Activated CD8-positive, alpha-beta T cell treated with anti-CD3 and anti-CD28 coated beads, Interleukin-2, amount 10 ng/mL, durations not matched to agents 7 days and 5 days (primary cell): ENCODE measurements at regions not wholly inside any gene's neighbourhood (a gene's known extent, or its start where the extent isn't known, plus 50 kb on each side); places are given as distances from the start of the nearest gene placed in this dataset.
"Not testable (repeated sequence)": the region's sequence is repeated elsewhere in the genome, so short reads cannot be mapped to it uniquely, and the experiment has no call there.

ENCODE experiments used
- ATAC-seq: fragments of 150-1000 bp; cut with Tn5 transposase; one replicate; pipeline ENCODE4 v1.10.0; 2021; ENCODE audit warnings: moderate library complexity
- CTCF ChIA-PET: fragments of 350-600 bp; sonication (Branson Sonifier 250); formaldehyde crosslinking; loops from one replicate; lab custom pipeline; 2021; ENCODE audit warnings: antibody characterized with exemption; lab: Charles Lee
- POLR2A ChIA-PET: fragments of 350-600 bp; sonication (Branson Sonifier 250); formaldehyde crosslinking; loops from one replicate; lab custom pipeline; 2021; ENCODE audit warnings: antibody characterized with exemption; lab: Charles Lee
- DNase-seq: peaks from one replicate; pipeline ENCODE4 v3.0.0-alpha.2; 2020
- H3K27ac Mint-ChIP-seq: one replicate; pipeline ENCODE4 v1.8.0; 2021; ENCODE audit warnings: mild to moderate bottlenecking, mixed read lengths
- H3K27me3 Mint-ChIP-seq: one replicate; pipeline ENCODE4 v1.8.0; 2021; ENCODE audit warnings: low read depth, mixed read lengths
- H3K36me3 Mint-ChIP-seq: one replicate; pipeline ENCODE4 v1.8.0; 2021; ENCODE audit warnings: low read depth, mixed read lengths
- H3K4me1 Mint-ChIP-seq: one replicate; pipeline ENCODE4 v1.8.0; 2021; ENCODE audit warnings: low read depth, mixed read lengths
- H3K4me3 Mint-ChIP-seq: one replicate; pipeline ENCODE4 v1.8.0; 2021; ENCODE audit warnings: mild to moderate bottlenecking, mixed read lengths
- H3K9me3 Mint-ChIP-seq: one replicate; pipeline ENCODE4 v1.8.0; 2022; ENCODE audit warnings: mixed read lengths; ENCODE audit not compliant: insufficient read depth

DNA sequence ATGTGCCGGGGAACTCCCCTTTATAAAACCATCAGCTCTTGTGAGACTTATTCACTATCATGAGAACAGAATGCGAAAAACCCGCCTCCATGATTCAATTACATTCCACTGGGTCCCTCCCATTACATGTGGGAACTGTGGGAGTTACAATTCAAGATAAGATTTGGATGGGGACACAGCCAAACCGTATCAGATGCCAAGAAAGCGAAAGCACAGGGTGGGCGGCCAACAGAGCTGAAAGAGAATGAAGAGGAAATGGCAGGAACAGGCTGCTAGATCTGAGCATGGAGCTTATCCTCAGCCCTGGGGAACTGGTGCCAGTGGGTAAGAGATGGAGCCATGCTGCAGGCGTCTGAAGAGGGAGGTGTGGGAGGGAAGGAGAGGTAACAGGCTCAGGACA is 117.7 kb upstream of the PNPLA4 start:
- CTCF ChIA-PET, result no interaction called here

DNA sequence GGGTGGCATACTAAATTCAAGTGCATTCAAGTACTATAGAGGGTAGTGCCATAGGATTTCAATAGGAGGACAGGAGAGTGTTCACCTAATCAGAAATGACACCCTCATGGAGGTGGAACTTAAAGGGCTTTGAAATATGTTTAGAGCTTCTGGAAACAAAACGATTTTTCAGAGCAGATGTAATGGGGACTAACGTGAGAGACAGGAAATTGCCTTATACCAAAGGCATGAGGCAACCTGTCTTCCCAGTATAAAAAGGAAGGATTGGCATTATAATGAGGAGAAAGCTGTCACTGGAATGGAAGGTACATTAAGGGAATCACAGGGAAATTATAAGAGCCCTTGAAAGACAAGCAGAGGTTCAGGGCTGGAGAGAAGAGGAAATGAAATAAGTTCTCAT is 116.3 kb upstream of the PNPLA4 start:
- ATAC-seq (no peak), DNase-seq (no peak)
- Mint-ChIP-seq H3K9me3 (no peaks in the 10 kb centered on the region), H3K27ac (no peak overlapping the region), H3K27me3 (no peaks in the 10 kb centered on the region), H3K4me3 (no peak overlapping the region), H3K4me1 (no peaks in the 10 kb centered on the region), H3K36me3 (no peaks in the 10 kb centered on the region)
- POLR2A ChIA-PET, result no interaction called here
- CTCF ChIA-PET, result no interaction called here

More for the DNA sequence above, 117.7 kb upstream of the PNPLA4 start:
- POLR2A ChIA-PET, result no interaction called here
- Mint-ChIP-seq H3K9me3 (no peaks in the 10 kb centered on the region), H3K4me3 (no peak overlapping the region), H3K27ac (no peak overlapping the region), H3K27me3 (no peaks in the 10 kb centered on the region), H3K4me1 (no peaks in the 10 kb centered on the region), H3K36me3 (no peaks in the 10 kb centered on the region)
- ATAC-seq (no peak), DNase-seq (no peak)

- ATAC-seq, result no peak
- DNase-seq, result no peak
- peaks cover 1% of the 10 kb centered on the region for H3K4me1 Mint-ChIP-seq
- no peak overlapping the region for H3K27ac Mint-ChIP-seq
- no peaks in the 10 kb centered on the region for H3K9me3 Mint-ChIP-seq
- H3K36me3 Mint-ChIP-seq, result no peaks in the 10 kb centered on the region
- H3K4me3 Mint-ChIP-seq, result no peak overlapping the region
- ChIA-PET CTCF (no interaction called here), POLR2A (no interaction called here)
- H3K27me3 Mint-ChIP-seq, result no peaks in the 10 kb centered on the region
These were observed 115.9 kb upstream of the PNPLA4 start for GRCh38 chrX:8043121-8043520.

- no peak for ATAC-seq
These were observed 115.1 kb upstream of the PNPLA4 start for GRCh38 chrX:8042304-8042703.

DNA sequence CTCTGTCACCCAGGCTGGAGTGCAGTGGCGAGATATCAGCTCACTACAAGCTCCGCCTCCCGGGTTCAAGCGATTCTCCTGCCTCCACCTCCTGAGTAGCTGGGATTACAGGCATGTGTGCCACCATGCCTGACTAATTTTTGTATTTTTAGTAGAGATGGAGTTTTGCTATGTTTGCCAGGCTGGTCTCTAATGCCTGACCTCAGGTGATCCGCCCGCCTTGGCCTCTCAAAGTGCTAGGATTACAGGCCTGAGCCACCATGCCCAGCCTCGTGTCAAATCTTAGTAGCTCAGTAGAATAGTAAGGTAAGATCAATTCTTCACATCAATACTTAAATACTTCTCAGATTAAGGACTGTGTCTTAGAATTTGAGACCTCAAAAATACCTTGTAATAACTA is 112.5 kb upstream of the PNPLA4 start:
- CTCF ChIA-PET, H3K36me3 Mint-ChIP-seq, H3K27me3 Mint-ChIP-seq, H3K27ac Mint-ChIP-seq, H3K4me1 Mint-ChIP-seq, DNase-seq, H3K9me3 Mint-ChIP-seq, ATAC-seq, H3K4me3 Mint-ChIP-seq: not testable (repeated sequence)
- POLR2A ChIA-PET, result interaction anchor here (0.6 kb wide), 1 partner anchor 42 kb away, joined by 3 read pairs; no protein-coding TSS in a partner anchor

More at GRCh38 chrX:8042304-8042703, 115.1 kb upstream of the PNPLA4 start:
- Mint-ChIP-seq H3K4me1 (peaks cover 7% of the 10 kb centered on the region), H3K36me3 (no peaks in the 10 kb centered on the region), H3K9me3 (no peaks in the 10 kb centered on the region), H3K4me3 (no peak overlapping the region), H3K27ac (no peak overlapping the region), H3K27me3 (no peaks in the 10 kb centered on the region)
- no peak for DNase-seq
- POLR2A ChIA-PET, result no interaction called here
- CTCF ChIA-PET, result no interaction called here

DNA sequence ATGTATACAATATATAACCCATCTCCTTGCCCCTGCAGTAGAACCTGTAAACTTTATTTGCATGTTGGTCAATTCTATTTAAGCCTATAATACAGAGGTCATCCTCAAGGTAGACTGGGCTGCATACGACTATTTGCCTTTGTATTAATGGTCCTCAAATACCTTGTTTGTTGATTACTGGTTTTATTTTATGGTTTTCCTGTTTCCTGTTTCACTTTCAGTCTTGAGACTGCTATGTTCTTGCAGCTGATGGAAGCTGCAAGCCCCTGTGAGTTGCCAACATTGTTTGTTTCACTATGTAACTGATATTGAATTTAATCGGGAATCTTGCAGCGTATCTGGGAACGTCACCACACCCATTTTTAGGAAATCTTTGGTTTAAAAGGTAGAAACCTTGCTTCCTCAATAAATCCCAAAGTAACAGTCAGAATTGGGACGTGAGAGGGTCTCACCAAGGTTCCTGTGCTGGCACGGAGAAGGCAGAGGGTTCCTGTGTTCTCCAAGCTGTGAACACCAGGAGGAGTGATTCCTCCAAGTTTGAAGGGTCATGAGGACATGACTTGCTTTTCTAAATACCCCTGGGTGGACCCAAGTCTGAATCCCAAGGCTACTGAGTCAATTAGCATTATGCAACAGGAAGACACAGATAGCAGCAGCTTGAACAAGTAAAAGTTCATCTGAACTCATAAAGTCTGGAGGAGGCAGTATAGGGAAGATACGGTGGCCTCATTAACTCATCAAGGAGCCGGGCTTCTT is 110.6 kb upstream of the PNPLA4 start:
- no peaks in the 10 kb centered on the region for H3K27me3 Mint-ChIP-seq
- peak overlapping the region; percentile 39 for H3K27ac Mint-ChIP-seq
- ChIA-PET POLR2A (no interaction called here), CTCF (no interaction called here)
- H3K4me3 Mint-ChIP-seq, result peak overlapping the region; percentile 36
- no peak for DNase-seq
- no peaks in the 10 kb centered on the region for H3K36me3 Mint-ChIP-seq
- no peaks in the 10 kb centered on the region for H3K9me3 Mint-ChIP-seq
- no peak for ATAC-seq
- peaks cover 7% of the 10 kb centered on the region for H3K4me1 Mint-ChIP-seq

DNA sequence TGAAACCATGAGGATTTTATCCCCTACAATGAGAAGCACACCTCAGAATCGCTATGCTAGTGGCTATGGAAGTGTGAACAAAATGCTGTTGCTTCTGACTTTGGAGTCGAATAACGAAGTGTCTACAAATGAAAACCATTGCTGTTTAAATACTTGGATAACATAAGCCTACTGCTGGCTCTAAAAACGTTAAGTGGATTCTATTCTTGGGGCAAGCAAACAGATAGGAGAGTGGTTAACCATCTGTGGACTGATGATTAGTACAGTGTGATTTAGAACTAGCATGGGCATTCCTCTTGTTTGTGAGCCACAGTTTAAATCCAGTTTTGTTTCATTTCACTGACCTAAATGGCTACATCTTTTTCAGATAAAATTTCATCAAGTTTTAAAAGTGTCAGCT is 109.7 kb upstream of the PNPLA4 start:
- ChIA-PET POLR2A (no interaction called here), CTCF (no interaction called here)
- ATAC-seq (no peak), DNase-seq (no peak)
- Mint-ChIP-seq H3K27me3 (no peaks in the 10 kb centered on the region), H3K36me3 (no peaks in the 10 kb centered on the region), H3K27ac (no peak overlapping the region), H3K4me3 (no peak overlapping the region), H3K4me1 (peaks cover 7% of the 10 kb centered on the region), H3K9me3 (no peaks in the 10 kb centered on the region)

- ChIA-PET POLR2A (no interaction called here), CTCF (no interaction called here)
- DNase-seq (no peak), ATAC-seq (no peak)
- Mint-ChIP-seq H3K27me3 (no peaks in the 10 kb centered on the region), H3K36me3 (no peaks in the 10 kb centered on the region), H3K27ac (no peak overlapping the region), H3K4me3 (no peak overlapping the region), H3K9me3 (no peaks in the 10 kb centered on the region), H3K4me1 (peaks cover 7% of the 10 kb centered on the region)
These were observed 106.8 kb upstream of the PNPLA4 start for GRCh38 chrX:8034058-8034457.

GRCh38 chrX:8033175-8033574 is 106.0 kb upstream of the PNPLA4 start:
- no peak for DNase-seq
- H3K4me1 Mint-ChIP-seq, result peaks cover 7% of the 10 kb centered on the region
- no peak overlapping the region for H3K4me3 Mint-ChIP-seq
- no peaks in the 10 kb centered on the region for H3K9me3 Mint-ChIP-seq
- no peaks in the 10 kb centered on the region for H3K36me3 Mint-ChIP-seq
- CTCF ChIA-PET, result no interaction called here
- no peak for ATAC-seq
- H3K27ac Mint-ChIP-seq, result no peak overlapping the region
- POLR2A ChIA-PET, result no interaction called here
- no peaks in the 10 kb centered on the region for H3K27me3 Mint-ChIP-seq

- no peaks in the 10 kb centered on the region for H3K27me3 Mint-ChIP-seq
These were observed 103.1 kb upstream of the PNPLA4 start for GRCh38 chrX:8030361-8030760.

DNA sequence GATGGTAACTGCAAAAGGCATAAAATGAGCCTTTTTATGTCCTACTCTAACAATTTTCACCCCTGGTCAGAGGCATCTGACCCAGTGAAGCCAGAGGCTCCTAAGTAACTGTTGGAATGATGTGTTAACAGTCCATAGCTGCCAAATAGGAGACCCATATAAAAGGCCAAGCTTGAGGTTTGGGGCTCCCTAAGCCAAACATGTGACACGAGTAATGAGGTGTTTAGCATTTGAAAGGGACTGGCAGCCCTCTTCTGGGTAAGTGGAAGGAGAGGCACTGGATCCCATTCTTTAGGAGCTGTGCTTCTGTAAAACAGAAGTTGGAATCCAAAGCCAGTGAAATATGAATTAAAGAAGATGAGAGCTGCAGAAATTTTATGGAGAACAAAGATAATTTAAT is 100.6 kb upstream of the PNPLA4 start:
- H3K36me3 Mint-ChIP-seq, result no peaks in the 10 kb centered on the region
- H3K4me3 Mint-ChIP-seq, result no peak overlapping the region
- DNase-seq (no peak), ATAC-seq (no peak)
- no peak overlapping the region for H3K27ac Mint-ChIP-seq
- CTCF ChIA-PET, result no interaction called here
- no peaks in the 10 kb centered on the region for H3K27me3 Mint-ChIP-seq
- no peaks in the 10 kb centered on the region for H3K9me3 Mint-ChIP-seq
- POLR2A ChIA-PET, result no interaction called here
- no peaks in the 10 kb centered on the region for H3K4me1 Mint-ChIP-seq

More at GRCh38 chrX:8030361-8030760, 103.1 kb upstream of the PNPLA4 start:
- no peak overlapping the region for H3K4me3 Mint-ChIP-seq
- DNase-seq, result no peak
- ATAC-seq, result no peak
- H3K9me3 Mint-ChIP-seq, result no peaks in the 10 kb centered on the region
- no peaks in the 10 kb centered on the region for H3K36me3 Mint-ChIP-seq
- H3K4me1 Mint-ChIP-seq, result no peaks in the 10 kb centered on the region
- no peak overlapping the region for H3K27ac Mint-ChIP-seq
- ChIA-PET CTCF (no interaction called here), POLR2A (no interaction called here)

DNA sequence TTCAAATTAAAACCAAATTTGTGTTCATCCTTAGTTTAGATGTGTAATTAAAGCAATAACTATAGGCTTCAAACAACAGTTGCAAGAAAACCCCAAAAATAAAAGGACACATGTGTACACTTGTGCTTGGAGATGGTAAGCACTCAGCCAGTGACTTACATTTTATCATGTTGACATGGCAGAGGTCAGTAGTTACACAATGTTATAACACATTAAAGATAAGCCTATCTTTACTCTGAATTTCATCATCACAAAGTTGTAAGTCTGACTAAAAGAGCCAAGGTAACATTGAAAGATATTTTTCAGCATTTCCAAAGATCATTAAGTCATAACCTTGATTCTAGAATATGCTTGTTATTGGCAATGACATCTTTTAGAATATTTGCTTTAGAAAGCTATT is 98.5 kb upstream of the PNPLA4 start:
- Mint-ChIP-seq H3K27ac (no peak overlapping the region), H3K36me3 (no peaks in the 10 kb centered on the region), H3K27me3 (no peaks in the 10 kb centered on the region), H3K4me3 (no peak overlapping the region), H3K9me3 (no peaks in the 10 kb centered on the region), H3K4me1 (no peaks in the 10 kb centered on the region)
- CTCF ChIA-PET, result no interaction called here
- POLR2A ChIA-PET, result no interaction called here
- DNase-seq, result no peak
- no peak for ATAC-seq

DNA sequence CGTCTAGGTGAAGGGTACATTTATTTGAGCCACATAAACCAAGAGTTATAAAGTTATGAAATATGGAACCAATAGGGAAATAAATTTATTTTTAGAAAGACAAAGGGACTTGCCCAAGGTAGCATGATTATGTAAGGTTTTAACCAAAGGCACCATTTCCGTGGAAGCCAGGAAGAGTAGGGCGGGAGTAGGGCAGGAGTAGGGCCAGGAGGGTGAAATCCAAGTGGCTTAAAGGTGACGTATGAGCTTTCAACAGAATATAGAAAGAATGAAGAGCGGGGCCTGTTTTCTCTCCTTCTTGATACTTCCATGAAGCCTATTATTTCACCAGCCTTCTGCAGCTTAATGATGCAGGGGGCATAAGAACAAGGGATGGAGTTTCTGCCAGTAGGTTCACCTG is 91.7 kb upstream of the PNPLA4 start:
- Mint-ChIP-seq H3K27me3 (no peaks in the 10 kb centered on the region), H3K27ac (no peak overlapping the region), H3K9me3 (no peaks in the 10 kb centered on the region), H3K4me3 (no peak overlapping the region), H3K4me1 (no peaks in the 10 kb centered on the region), H3K36me3 (no peaks in the 10 kb centered on the region)
- DNase-seq (no peak), ATAC-seq (no peak)
- CTCF ChIA-PET, result no interaction called here
- POLR2A ChIA-PET, result no interaction called here
